Activated CD4-positive, alpha-beta T cell treated with anti-CD3 and anti-CD28 coated beads, Interleukin-10, Interleukin-2, amounts not matched to agents 100 ng/mL and 50 ng/mL, durations not matched to agents 16 hours and 8 hours (primary cell): ENCODE measurements at regions not wholly inside any gene's neighbourhood (a gene's known extent, or its start where the extent isn't known, plus 50 kb on each side); places are given as distances from the start of the nearest gene placed in this dataset.
"Not testable (repeated sequence)": the region's sequence is repeated elsewhere in the genome, so short reads cannot be mapped to it uniquely, and the experiment has no call there.

Source experiments
- DNase-seq: peaks from one replicate; pipeline ENCODE4 v3.0.0-alpha.2; 2020

GRCh38 chr4:131738991-131739390 lies 1410.1 kb upstream of the PCDH10 start:
- not testable (repeated sequence) for DNase-seq

GRCh38 chr4:131741836-131742235 lies 1407.3 kb upstream of the PCDH10 start:
- not testable (repeated sequence) for DNase-seq

- not testable (repeated sequence) for DNase-seq
Measured at GRCh38 chr4:131742536-131743205, 1406.4 kb upstream of the PCDH10 start.

- DNase-seq = not testable (repeated sequence)
Measured at GRCh38 chr4:131743348-131743747, 1405.7 kb upstream of the PCDH10 start.

GRCh38 chr4:131747203-131747602 lies 1401.9 kb upstream of the PCDH10 start:
- DNase-seq = not testable (repeated sequence)

- not testable (repeated sequence) for DNase-seq
Measured at GRCh38 chr4:131749224-131749623, 1399.9 kb upstream of the PCDH10 start.

- not testable (repeated sequence) for DNase-seq
Measured at GRCh38 chr4:131750006-131750405, 1399.1 kb upstream of the PCDH10 start.

- DNase-seq = not testable (repeated sequence)
Measured at GRCh38 chr4:131750469-131750868, 1398.6 kb upstream of the PCDH10 start.

- not testable (repeated sequence) for DNase-seq
Measured at GRCh38 chr4:131762234-131762633, 1386.9 kb upstream of the PCDH10 start.

- no peak for DNase-seq
Measured at GRCh38 chr4:131764730-131765129, 1384.4 kb upstream of the PCDH10 start.

GRCh38 chr4:131774382-131774781 lies 1374.7 kb upstream of the PCDH10 start:
- not testable (repeated sequence) for DNase-seq

- not testable (repeated sequence) for DNase-seq
Measured at GRCh38 chr4:131810565-131810964, 1338.5 kb upstream of the PCDH10 start.
